SH-SY5Y (cell line): ENCODE measurements at regions not wholly inside any gene's neighbourhood (a gene's known extent, or its start where the extent isn't known, plus 50 kb on each side); places are given as distances from the start of the nearest gene placed in this dataset.

ENCODE experiments used
- GATA2 ChIP-seq: IDR thresholded peaks from 2 replicates; pipeline ENCODE4 v1.6.1; 2011; ENCODE audit warnings: mild to moderate bottlenecking, low read depth, low read length
- GATA3 ChIP-seq: IDR thresholded peaks from 2 replicates; pipeline ENCODE4 v1.6.1; 2011; ENCODE audit warnings: low read depth, mild to moderate bottlenecking, low read length, moderate library complexity

DNA sequence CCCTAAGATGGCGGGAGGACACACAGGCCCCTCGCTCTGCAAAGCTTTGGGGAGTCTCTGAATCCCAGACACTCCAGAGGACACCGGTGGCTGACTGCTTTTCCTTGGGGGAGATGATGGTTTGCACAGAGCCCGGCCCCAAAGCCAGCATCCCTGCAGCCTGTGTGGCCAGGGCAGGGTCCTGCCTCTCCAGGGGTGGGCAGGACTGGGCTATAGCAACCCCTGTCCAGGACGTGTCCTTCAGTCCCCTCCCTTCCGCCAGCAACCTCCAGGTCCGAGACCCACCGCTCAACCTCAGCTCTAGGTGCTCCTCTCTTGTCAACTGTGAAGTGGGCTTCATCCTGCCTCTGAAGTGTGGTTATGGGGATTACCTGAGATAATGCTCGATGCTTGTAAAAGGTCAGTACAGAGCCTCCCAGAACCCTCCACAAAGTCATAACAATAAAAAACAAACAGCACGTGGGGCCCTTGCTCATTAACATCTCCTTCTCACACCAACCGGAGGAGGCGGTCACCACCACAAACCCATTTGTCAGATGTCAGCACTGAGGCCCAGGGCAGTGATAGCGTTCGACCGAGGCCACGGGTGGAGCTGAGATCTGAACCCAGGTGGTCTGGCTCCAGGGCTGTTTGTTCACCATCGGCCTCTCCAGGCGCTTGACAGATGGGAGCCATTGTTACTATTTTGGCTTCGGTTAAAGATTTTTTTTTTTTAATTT is 304.8 kb downstream of the IRF8 start:
- no peak for TF ChIP-seq GATA3
- TF ChIP-seq GATA2 = no peak
